ENCODE measurements at regions not wholly inside any gene's neighbourhood (a gene's known extent, or its start where the extent isn't known, plus 50 kb on each side); places are given as distances from the start of the nearest gene placed in this dataset.

- no peaks in the 10 kb centered on the region for H3K36me3 ChIP-seq (ENCODE audit: control insufficient read depth in 4 of 4, insufficient read depth in 3 of 4, low read depth in 1 of 4, low read length in 3 of 4)
- H3K9ac ChIP-seq (ENCODE audit: low read depth in 1 of 2, low read length in 2 of 2) = no peak overlapping the region
- DNase-seq (ENCODE audit: low spot score) = no peak
- H3K27me3 ChIP-seq (ENCODE audit: control insufficient read depth in 4 of 4, insufficient read depth in 4 of 4, low read length in 3 of 4) = no peaks in the 10 kb centered on the region
- no peak for TF ChIP-seq TAF1 (conservative IDR thresholded peaks at IDR 0.05)
- no peak for TF ChIP-seq EGR1 (IDR thresholded peaks at IDR 0.05; ENCODE audit: low read depth in 2 of 2)
- no peak for TF ChIP-seq FOXA2 (IDR thresholded peaks at IDR 0.05)
- TF ChIP-seq, protein P1, sequence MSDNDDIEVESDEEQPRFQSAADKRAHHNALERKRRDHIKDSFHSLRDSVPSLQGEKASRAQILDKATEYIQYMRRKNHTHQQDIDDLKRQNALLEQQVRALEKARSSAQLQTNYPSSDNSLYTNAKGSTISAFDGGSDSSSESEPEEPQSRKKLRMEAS (IDR thresholded peaks at IDR 0.05) = no peak
- TF ChIP-seq, protein P2, sequence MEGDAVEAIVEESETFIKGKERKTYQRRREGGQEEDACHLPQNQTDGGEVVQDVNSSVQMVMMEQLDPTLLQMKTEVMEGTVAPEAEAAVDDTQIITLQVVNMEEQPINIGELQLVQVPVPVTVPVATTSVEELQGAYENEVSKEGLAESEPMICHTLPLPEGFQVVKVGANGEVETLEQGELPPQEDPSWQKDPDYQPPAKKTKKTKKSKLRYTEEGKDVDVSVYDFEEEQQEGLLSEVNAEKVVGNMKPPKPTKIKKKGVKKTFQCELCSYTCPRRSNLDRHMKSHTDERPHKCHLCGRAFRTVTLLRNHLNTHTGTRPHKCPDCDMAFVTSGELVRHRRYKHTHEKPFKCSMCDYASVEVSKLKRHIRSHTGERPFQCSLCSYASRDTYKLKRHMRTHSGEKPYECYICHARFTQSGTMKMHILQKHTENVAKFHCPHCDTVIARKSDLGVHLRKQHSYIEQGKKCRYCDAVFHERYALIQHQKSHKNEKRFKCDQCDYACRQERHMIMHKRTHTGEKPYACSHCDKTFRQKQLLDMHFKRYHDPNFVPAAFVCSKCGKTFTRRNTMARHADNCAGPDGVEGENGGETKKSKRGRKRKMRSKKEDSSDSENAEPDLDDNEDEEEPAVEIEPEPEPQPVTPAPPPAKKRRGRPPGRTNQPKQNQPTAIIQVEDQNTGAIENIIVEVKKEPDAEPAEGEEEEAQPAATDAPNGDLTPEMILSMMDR (IDR thresholded peaks at IDR 0.05; ENCODE audit: low read depth, low read length, missing input control) = no peak
- no peak for TF ChIP-seq RAD21 (IDR thresholded peaks at IDR 0.05)
- TF ChIP-seq HNF4G (IDR thresholded peaks at IDR 0.05) = no peak
- TF ChIP-seq, protein P3, sequence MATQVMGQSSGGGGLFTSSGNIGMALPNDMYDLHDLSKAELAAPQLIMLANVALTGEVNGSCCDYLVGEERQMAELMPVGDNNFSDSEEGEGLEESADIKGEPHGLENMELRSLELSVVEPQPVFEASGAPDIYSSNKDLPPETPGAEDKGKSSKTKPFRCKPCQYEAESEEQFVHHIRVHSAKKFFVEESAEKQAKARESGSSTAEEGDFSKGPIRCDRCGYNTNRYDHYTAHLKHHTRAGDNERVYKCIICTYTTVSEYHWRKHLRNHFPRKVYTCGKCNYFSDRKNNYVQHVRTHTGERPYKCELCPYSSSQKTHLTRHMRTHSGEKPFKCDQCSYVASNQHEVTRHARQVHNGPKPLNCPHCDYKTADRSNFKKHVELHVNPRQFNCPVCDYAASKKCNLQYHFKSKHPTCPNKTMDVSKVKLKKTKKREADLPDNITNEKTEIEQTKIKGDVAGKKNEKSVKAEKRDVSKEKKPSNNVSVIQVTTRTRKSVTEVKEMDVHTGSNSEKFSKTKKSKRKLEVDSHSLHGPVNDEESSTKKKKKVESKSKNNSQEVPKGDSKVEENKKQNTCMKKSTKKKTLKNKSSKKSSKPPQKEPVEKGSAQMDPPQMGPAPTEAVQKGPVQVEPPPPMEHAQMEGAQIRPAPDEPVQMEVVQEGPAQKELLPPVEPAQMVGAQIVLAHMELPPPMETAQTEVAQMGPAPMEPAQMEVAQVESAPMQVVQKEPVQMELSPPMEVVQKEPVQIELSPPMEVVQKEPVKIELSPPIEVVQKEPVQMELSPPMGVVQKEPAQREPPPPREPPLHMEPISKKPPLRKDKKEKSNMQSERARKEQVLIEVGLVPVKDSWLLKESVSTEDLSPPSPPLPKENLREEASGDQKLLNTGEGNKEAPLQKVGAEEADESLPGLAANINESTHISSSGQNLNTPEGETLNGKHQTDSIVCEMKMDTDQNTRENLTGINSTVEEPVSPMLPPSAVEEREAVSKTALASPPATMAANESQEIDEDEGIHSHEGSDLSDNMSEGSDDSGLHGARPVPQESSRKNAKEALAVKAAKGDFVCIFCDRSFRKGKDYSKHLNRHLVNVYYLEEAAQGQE (IDR thresholded peaks at IDR 0.05) = no peak
- no peak for TF ChIP-seq HNF4A (conservative IDR thresholded peaks at IDR 0.05)
- TF ChIP-seq ZBTB33 (IDR thresholded peaks at IDR 0.05) = no peak
- no peak for TF ChIP-seq GABPA (IDR thresholded peaks at IDR 0.05 in 1 of 2, conservative IDR thresholded peaks at IDR 0.05 in 1 of 2)
- no peak for TF ChIP-seq NR2F2 (IDR thresholded peaks at IDR 0.05)
- no peak for TF ChIP-seq YY1 (IDR thresholded peaks at IDR 0.05)
- no peak for TF ChIP-seq SP1 (IDR thresholded peaks at IDR 0.05)
- no peak for TF ChIP-seq ATF3 (IDR thresholded peaks at IDR 0.05)
- TF ChIP-seq FOXA1 (IDR thresholded peaks at IDR 0.05) = no peak
- no peak for TF ChIP-seq RXRA (IDR thresholded peaks at IDR 0.05)
- no peak for TF ChIP-seq JUND (IDR thresholded peaks at IDR 0.05)
- H3K27ac ChIP-seq (ENCODE audit: low read depth in 1 of 2, low read length in 2 of 2) = no peak overlapping the region
- H3K4me3 ChIP-seq (ENCODE audit: low read depth in 1 of 3, low read length in 3 of 3) = no peak overlapping the region
- WGBS = 84% methylated on average over 1 of the region's 1 CpG
- no peaks in the 10 kb centered on the region for H3K4me1 ChIP-seq (ENCODE audit: control insufficient read depth in 4 of 4, insufficient read depth in 4 of 4, low read length in 3 of 4)
- H3K9me3 ChIP-seq (ENCODE audit: control insufficient read depth in 4 of 4, low read length in 3 of 4) = peaks cover 0 to 4% (median 0%) of the 10 kb centered on the region in 4 donors
Measured at GRCh38 chr14:45905672-45906071, 652.7 kb upstream of the MIS18BP1 start.

All from liver (tissue), 8 donors.